ENCODE measurements at regions not wholly inside any gene's neighbourhood (a gene's known extent, or its start where the extent isn't known, plus 50 kb on each side); places are given as distances from the start of the nearest gene placed in this dataset.

- TF ChIP-seq CTCF (IDR thresholded peaks at IDR 0.05; ENCODE audit: extremely low read depth in 1 of 2, insufficient read depth in 1 of 2, low read depth in 1 of 2, low read length in 2 of 2): no peak
- TF ChIP-seq EZH2 (IDR thresholded peaks at IDR 0.05; ENCODE audit: borderline replicate concordance, low read depth, low read length, severe bottlenecking): no peak
- no peak for TF ChIP-seq POLR2AphosphoS5 (IDR thresholded peaks at IDR 0.05; ENCODE audit: insufficient read depth, low read depth, low read length)
- TF ChIP-seq POLR2A (IDR thresholded peaks at IDR 0.05; ENCODE audit: low read depth, low read length): no peak
- TF ChIP-seq MAX (IDR thresholded peaks at IDR 0.05; ENCODE audit: insufficient read depth, insufficient read length): no peak
- no peak for TF ChIP-seq FOS (IDR thresholded peaks at IDR 0.05; ENCODE audit: borderline replicate concordance, insufficient read depth, low read length)
Observed at GRCh38 chr2:43135583-43135982, 90.8 kb downstream of the ZFP36L2 start.

Data from endothelial cell of umbilical vein (primary cell).